SK-N-SH (cell line): ENCODE measurements at regions not wholly inside any gene's neighbourhood (a gene's known extent, or its start where the extent isn't known, plus 50 kb on each side); places are given as distances from the start of the nearest gene placed in this dataset.

Source experiments
- MXI1 ChIP-seq: IDR thresholded peaks from 2 replicates; pipeline ENCODE4 v1.6.1; 2012; ENCODE audit warnings: mild to moderate bottlenecking, low read depth, low read length, improper control_type of control experiment
- NRF1 ChIP-seq: IDR thresholded peaks from 2 replicates; pipeline ENCODE4 v1.6.1; 2012; ENCODE audit warnings: low read depth, mild to moderate bottlenecking, low read length
- POLR2AphosphoS5 ChIP-seq: IDR thresholded peaks from 2 replicates; pipeline ENCODE4 v1.6.1; 2012; ENCODE audit warnings: low read depth, low read length
- TEAD4 ChIP-seq: IDR thresholded peaks from 2 replicates; pipeline ENCODE4 v1.4.0; 2012; ENCODE audit warnings: mild to moderate bottlenecking, borderline replicate concordance; ENCODE audit not compliant: insufficient read depth
- TF ChIP-seq, protein P1 (sequence below): fragments of 200-600 bp; sonication (generic); IDR thresholded peaks from 2 replicates; pipeline ENCODE4 v1.6.1; 2017; ENCODE audit warnings: antibody characterized with exemption, mild to moderate bottlenecking, moderate library complexity

DNA sequence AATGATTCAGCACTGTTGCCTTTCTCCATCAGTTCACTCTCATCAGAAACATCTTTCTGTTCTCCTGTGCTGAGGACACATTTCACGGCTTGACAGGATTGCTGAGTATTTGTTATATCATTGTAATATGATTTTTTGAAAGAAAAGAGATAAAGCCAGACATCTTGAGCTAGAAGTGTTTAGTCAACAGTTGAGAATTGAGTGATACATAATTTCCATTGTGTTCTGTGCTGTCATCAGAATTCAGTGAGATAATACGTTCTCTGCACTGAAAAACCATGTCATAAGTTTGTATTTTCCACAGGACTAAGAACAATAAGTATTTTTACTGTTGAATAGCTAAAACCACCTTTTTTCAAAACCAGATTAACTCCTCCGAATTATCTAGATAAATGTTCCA lies 50.2 kb upstream of the GPRIN3 start:
- TF ChIP-seq, protein P1, sequence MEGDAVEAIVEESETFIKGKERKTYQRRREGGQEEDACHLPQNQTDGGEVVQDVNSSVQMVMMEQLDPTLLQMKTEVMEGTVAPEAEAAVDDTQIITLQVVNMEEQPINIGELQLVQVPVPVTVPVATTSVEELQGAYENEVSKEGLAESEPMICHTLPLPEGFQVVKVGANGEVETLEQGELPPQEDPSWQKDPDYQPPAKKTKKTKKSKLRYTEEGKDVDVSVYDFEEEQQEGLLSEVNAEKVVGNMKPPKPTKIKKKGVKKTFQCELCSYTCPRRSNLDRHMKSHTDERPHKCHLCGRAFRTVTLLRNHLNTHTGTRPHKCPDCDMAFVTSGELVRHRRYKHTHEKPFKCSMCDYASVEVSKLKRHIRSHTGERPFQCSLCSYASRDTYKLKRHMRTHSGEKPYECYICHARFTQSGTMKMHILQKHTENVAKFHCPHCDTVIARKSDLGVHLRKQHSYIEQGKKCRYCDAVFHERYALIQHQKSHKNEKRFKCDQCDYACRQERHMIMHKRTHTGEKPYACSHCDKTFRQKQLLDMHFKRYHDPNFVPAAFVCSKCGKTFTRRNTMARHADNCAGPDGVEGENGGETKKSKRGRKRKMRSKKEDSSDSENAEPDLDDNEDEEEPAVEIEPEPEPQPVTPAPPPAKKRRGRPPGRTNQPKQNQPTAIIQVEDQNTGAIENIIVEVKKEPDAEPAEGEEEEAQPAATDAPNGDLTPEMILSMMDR, result no peak
- TF ChIP-seq POLR2AphosphoS5 (no peak), NRF1 (no peak), MXI1 (no peak), TEAD4 (no peak)
